ENCODE measurements at regions not wholly inside any gene's neighbourhood (a gene's known extent, or its start where the extent isn't known, plus 50 kb on each side); places are given as distances from the start of the nearest gene placed in this dataset.
"Not testable (repeated sequence)": the region's sequence is repeated elsewhere in the genome, so short reads cannot be mapped to it uniquely, and the experiment has no call there.

DNA sequence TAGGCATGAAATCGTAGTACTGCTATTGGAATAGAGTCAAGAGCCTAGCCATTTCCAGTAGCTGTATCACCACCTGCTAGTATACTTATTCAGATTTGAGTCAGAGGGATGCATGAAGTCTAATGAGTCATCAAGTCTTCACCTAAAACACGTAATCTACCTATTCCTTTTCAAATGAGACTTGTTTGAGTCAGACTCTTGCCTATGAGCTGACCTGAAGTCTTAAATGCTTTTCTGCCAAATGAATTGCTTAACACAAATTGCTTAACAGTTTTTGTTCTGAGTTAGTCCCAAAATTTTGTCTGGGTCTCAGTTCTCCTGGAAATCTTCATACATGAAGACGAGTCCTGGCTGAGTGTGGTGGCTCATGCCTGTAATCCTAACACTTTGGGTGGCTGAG is 165.2 kb downstream of the GNAT3 start:
- DNase-seq: peak; percentile 68

GRCh38 chr7:80335511-80336231 is 176.2 kb downstream of the GNAT3 start:
- DNase-seq: no peak

DNA sequence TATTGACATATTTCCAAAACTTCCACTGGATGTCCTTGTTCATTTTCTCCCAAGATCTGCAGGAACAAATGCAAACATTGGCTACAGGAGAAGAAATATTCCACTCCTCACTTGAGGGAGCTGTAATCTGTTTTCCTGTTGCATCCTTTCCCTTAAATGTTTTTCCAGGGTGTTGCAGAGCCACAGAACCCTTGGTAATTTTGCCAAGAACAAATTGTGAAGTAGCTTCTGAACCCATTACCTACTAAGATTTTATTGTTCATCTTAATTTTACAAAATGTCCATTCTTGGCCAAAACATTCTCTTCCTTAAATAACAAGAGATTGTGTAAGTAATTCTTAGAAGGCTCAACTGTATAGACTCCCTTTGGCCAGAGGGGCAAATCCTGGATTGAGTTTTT is 177.0 kb downstream of the GNAT3 start:
- no peak for DNase-seq

- no peak for DNase-seq
Measured at GRCh38 chr7:80334196-80334595, 177.7 kb downstream of the GNAT3 start.

- no peak for DNase-seq
Measured at GRCh38 chr7:80333040-80333439, 178.8 kb downstream of the GNAT3 start.

DNA sequence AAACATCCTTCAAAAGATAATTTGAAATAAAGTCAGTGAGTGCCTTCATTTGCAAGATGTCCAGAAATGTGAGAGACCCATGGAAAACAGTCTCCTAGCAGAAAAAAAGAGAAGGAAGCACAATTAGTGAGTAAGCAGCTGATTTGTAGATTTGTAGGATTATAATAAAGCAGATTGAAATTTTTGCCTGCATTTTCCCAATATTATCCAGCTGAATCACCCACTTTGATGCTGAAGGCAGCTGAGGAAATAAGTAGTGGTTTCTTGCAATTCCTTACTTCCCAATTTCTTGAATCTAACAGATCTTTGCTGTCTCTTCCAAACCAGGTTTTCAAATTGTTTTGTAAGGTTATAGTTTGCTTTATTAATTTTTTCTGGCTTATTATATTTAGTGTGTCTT is 181.4 kb downstream of the GNAT3 start:
- no peak for DNase-seq

GRCh38 chr7:80324032-80324431 is 187.8 kb downstream of the GNAT3 start:
- no peak for DNase-seq

GRCh38 chr7:80319461-80319860 is 184.8 kb downstream of the GNAI1 start:
- no peak for DNase-seq

DNA sequence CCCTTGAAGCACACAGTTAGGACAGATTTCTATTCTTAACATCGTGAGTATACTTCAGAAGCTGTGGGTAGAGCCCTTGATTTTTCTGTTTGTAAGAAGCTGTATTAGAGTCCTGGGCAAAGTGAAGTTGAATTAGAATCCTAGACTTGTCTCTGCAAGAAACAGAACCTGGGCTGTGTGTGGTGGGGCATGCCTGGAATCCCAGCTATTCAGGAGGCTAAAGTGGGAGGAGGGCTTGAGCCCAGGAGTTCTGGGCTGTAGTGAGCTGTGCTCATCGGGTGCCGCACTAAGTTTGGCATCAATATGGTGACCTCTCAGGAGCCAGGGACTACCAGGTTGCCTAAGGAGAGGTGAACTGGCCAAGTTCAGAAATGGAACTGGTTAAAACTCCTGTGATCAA is 183.4 kb downstream of the GNAI1 start:
- no peak for DNase-seq

DNA sequence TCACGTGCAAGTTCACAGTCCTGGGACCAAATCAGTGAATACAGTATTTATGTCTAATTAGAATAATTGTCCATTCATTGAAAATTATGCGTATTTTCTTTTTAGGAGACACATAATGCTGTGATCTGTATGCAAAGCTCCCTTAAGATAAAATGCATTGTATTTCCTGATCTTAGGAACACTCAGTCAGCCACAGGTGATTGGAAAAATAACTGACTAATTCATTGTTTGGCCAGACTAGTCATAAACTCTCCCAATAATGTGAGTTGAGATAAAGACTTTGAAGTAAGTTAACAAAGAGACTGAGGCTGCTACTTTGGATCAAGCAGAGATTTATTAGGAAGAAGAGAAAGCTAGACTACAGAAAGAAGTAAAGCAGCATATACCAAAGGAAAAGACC is 182.2 kb downstream of the GNAI1 start:
- no peak for DNase-seq

DNA sequence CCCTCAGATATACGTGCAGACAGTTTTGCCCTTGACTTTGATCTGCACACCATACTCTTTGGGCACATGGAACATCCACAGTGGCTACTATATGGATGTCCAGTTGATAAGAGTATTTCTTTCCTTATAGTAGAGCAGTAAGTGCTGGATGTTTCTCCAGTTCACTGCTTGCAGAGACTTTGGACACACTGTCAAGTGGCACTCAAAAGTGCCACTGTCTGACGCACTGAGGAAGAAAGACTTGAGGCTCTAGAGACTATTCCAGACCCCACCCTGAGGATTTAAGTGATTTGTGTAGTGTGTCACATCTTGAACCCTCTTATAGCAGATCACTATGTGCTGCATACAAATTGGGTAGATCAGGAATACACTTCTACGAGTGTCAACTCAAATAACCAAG is 179.1 kb downstream of the GNAI1 start:
- no peak for DNase-seq

- no peak for DNase-seq
Measured at GRCh38 chr7:80313067-80313626, 178.5 kb downstream of the GNAI1 start.

- peak; percentile 2 for DNase-seq
Measured at GRCh38 chr7:80312139-80312661, 177.6 kb downstream of the GNAI1 start.

DNA sequence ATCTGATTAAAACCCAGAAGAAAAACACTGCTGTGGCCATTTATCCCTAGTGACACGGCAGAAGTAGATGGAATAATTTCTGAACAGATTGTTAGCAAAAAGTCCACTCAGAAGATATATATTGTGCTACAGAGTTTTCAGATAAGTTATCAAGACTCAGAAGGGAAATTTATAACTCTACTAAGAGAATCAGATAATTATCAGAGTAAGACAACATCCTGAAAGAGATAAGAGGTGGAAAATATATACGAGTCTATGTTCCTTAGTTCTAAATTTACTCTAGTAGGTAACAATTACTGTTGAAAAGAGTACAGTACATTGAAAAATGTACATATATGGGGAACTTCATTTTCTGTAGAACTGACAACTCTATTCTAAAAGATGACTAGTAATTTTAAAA is 176.7 kb downstream of the GNAI1 start:
- DNase-seq: no peak

- DNase-seq: no peak
Measured at GRCh38 chr7:80309971-80310549, 175.4 kb downstream of the GNAI1 start.

DNA sequence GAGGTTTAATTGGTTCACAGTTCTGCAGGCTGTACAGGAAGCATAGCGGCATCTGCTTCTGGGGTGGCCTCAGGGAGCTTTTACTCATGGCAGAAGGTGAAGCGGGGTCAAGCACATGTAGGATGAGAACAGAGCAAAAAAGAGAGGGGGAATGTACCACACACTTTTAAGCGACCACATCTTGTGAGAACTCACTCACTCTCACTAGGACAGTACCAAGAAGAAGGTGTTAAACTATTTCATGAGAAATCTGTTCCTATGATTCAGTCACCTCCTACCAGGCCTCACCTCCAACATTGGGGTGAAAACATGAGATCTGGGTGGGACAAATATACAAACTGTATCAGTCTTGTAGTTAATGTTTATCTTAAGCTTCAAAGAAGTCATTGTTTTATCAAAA is 174.7 kb downstream of the GNAI1 start:
- no peak for DNase-seq

DNA sequence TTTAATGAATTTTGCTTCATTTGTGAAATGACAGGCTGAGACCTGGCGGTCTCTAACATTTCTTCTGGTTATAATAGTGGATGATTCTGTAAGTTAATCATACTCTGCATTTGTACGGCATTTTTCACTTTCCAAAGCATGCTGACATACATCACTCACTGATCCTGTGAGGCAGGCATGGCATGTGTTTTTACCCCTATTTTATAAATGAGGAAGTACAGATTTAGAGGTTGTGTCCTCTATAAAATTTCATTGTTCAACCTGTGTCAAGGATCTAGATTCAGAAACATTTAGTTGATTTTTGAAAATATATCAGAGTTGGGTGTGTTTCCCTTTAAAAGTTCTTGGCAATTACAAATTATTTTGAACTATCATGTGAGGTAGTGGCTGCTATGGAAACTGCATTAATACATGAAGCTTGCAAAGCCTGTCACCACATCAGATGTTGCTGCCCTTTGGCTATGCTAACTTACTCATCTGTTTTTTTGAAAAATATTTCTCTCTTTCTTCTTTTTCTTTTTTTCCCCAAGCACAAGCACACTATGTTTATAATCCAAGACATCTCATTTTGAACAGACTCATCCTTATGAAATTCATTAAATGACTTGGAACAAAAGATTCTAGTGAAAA is 172.7 kb downstream of the GNAI1 start:
- no peak for DNase-seq

- no peak for DNase-seq
Measured at GRCh38 chr7:80303315-80303714, 168.7 kb downstream of the GNAI1 start.

GRCh38 chr7:80302636-80303035 is 168.0 kb downstream of the GNAI1 start:
- DNase-seq: no peak

DNA sequence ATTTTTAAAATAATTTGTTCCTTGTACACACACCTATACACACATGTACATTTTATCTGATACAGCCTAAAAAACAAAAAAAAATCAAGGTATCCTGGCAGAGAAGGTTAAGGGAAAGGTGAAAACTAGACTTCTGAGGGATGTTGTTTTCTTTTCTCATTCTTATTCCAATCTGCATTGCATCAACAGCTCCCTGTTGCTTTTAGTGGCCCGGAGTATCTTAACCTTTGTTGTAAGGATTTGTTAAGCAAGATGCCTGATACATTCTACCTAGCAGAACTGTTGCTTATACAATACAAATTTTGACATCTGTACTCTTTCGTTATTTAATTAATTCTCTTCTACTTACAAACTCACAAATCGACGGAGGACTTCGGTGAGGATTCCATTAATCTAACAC is 167.4 kb downstream of the GNAI1 start:
- DNase-seq: no peak

GRCh38 chr7:80298201-80298600 is 163.6 kb downstream of the GNAI1 start:
- no peak for DNase-seq

DNA sequence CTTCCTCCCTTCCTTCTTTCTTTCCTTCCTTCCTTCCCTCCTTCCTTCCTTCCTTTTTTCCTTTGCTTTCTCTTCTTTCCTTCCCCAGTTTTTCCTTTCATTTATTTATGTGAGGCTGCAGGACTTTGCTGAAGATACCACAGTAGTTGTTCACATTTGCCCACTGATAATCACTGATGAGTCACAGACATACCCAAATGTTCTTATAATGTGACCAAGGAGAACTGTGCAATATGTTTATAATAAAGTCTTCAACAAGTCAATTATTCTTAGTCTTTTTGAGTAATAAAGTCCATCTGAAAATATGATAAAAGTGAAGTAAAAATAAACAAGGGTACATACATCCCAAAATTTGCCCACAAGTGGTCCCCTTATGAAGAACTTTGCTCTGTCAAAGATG is 159.7 kb downstream of the GNAI1 start:
- DNase-seq: no peak

DNA sequence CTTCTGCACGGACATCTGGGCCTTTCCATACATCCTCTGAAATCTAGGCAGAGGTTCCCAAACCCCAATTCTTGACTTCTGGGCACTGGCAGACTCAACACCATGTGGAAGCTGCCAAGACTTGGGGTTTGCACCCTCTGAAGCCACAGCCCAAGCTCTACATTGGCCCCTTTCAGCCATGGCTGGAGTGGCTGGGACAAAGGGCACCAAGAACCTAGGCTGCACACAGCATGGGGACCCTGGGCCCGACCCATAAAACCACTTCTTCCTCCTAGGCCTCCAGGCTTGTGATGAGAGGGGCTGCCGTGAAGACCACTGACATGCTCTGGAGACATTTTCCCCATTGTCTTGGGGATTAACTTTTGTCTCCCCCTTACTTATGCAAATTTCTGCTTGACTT is 158.0 kb downstream of the GNAI1 start:
- not testable (repeated sequence) for DNase-seq
